HepG2 (cell line): ENCODE measurements at regions not wholly inside any gene's neighbourhood (a gene's known extent, or its start where the extent isn't known, plus 50 kb on each side); places are given as distances from the start of the nearest gene placed in this dataset.

Source experiments
- BATF2 ChIP-seq: sonication (generic); formaldehyde crosslinking; IDR thresholded peaks from 2 replicates; pipeline ENCODE4 v1.8.0; 2022; ENCODE audit warnings: mild to moderate bottlenecking, missing genetic modification reagents, moderate library complexity
- CTCF ChIP-seq: sonication (generic); formaldehyde crosslinking; IDR thresholded peaks from 2 replicates; pipeline ENCODE4 v1.5.0; 2020; ENCODE audit warnings: mild to moderate bottlenecking, missing genetic modification reagents, moderate library complexity
- EZH2 ChIP-seq: conservative IDR thresholded peaks from 2 replicates; pipeline ENCODE4 v1.6.1; 2012; ENCODE audit warnings: mild to moderate bottlenecking, low read depth, low read length, moderate library complexity
- HOXA5 ChIP-seq: sonication (generic); formaldehyde crosslinking; IDR thresholded peaks from 2 replicates; pipeline ENCODE4 v1.4.0; 2020; ENCODE audit warnings: missing genetic modification reagents
- HOXA7 ChIP-seq: sonication (generic); formaldehyde crosslinking; IDR thresholded peaks from 2 replicates; pipeline ENCODE4 v1.8.1; 2022; ENCODE audit warnings: mild to moderate bottlenecking, missing genetic modification reagents, moderate library complexity
- POLR2AphosphoS5 ChIP-seq: IDR thresholded peaks from 2 replicates; pipeline ENCODE4 v1.6.1; 2012; ENCODE audit warnings: low read depth, low read length
- SCMH1 ChIP-seq: sonication (generic); formaldehyde crosslinking; IDR thresholded peaks from 2 replicates; pipeline ENCODE4 v1.9.0; 2021; ENCODE audit warnings: missing genetic modification reagents, mild to moderate bottlenecking, borderline replicate concordance
- TIGD3 ChIP-seq: sonication (generic); formaldehyde crosslinking; IDR thresholded peaks from 2 replicates; pipeline ENCODE4 v1.5.1; 2020; ENCODE audit warnings: mild to moderate bottlenecking, missing genetic modification reagents, borderline replicate concordance
- ZNF629 ChIP-seq: sonication (generic); formaldehyde crosslinking; conservative IDR thresholded peaks from 2 replicates; pipeline ENCODE4 v1.5.0; 2020; ENCODE audit warnings: missing genetic modification reagents
- ZNF713 ChIP-seq: sonication (generic); formaldehyde crosslinking; IDR thresholded peaks from 2 replicates; pipeline ENCODE4 v1.4.0; 2020; ENCODE audit warnings: mild to moderate bottlenecking, missing genetic modification reagents

GRCh38 chr2:174694920-174695319, 69.4 kb downstream of the CHRNA1 start:
- TF ChIP-seq HOXA5 (CRISPR knock-in tag) (no peak), BATF2 (CRISPR knock-in tag) (no peak), HOXA7 (CRISPR knock-in tag) (no peak), CTCF (CRISPR knock-in tag) (no peak), EZH2 (no peak), TIGD3 (CRISPR knock-in tag) (no peak), POLR2AphosphoS5 (no peak), ZNF629 (no peak), SCMH1 (CRISPR knock-in tag) (no peak), ZNF713 (no peak)
